CD1c-positive myeloid dendritic cell (primary cell): ENCODE measurements at regions not wholly inside any gene's neighbourhood (a gene's known extent, or its start where the extent isn't known, plus 50 kb on each side); places are given as distances from the start of the nearest gene placed in this dataset.
"Not testable (repeated sequence)": the region's sequence is repeated elsewhere in the genome, so short reads cannot be mapped to it uniquely, and the experiment has no call there.

ENCODE experiments used
- DNase-seq: peaks from one replicate; pipeline ENCODE4 v3.0.0-alpha.2; 2016; ENCODE audit errors: extremely low spot score

GRCh38 chr5:118552731-118553360, 435.5 kb downstream of the DTWD2 start:
- no peak for DNase-seq

GRCh38 chr5:118552146-118552545, 436.2 kb downstream of the DTWD2 start:
- DNase-seq, result no peak

GRCh38 chr5:118551716-118552115, 436.6 kb downstream of the DTWD2 start:
- DNase-seq, result no peak

GRCh38 chr5:118551031-118551430, 437.3 kb downstream of the DTWD2 start:
- no peak for DNase-seq

- no peak for DNase-seq
Observed at GRCh38 chr5:118548761-118549720, 439.3 kb downstream of the DTWD2 start.

GRCh38 chr5:118545470-118545869, 442.9 kb downstream of the DTWD2 start:
- no peak for DNase-seq

- DNase-seq, result no peak
Observed at GRCh38 chr5:118544887-118545449, 443.4 kb downstream of the DTWD2 start.

GRCh38 chr5:118533923-118534322, 454.4 kb downstream of the DTWD2 start:
- DNase-seq, result no peak

GRCh38 chr5:118533156-118533555, 455.2 kb downstream of the DTWD2 start:
- no peak for DNase-seq

- no peak for DNase-seq
Observed at GRCh38 chr5:118531276-118531675, 457.1 kb downstream of the DTWD2 start.

GRCh38 chr5:118529361-118530144, 458.8 kb downstream of the DTWD2 start:
- no peak for DNase-seq

- DNase-seq, result no peak
Observed at GRCh38 chr5:118522626-118523025, 465.7 kb downstream of the DTWD2 start.

GRCh38 chr5:118520771-118521415, 467.5 kb downstream of the DTWD2 start:
- DNase-seq, result no peak

- DNase-seq, result no peak
Observed at GRCh38 chr5:118519466-118519865, 468.9 kb downstream of the DTWD2 start.

- DNase-seq, result no peak
Observed at GRCh38 chr5:118518720-118519119, 469.6 kb downstream of the DTWD2 start.

GRCh38 chr5:118511846-118512245, 476.5 kb downstream of the DTWD2 start:
- no peak for DNase-seq

- no peak for DNase-seq
Observed at GRCh38 chr5:118506217-118506852, 482.0 kb downstream of the DTWD2 start.

GRCh38 chr5:118502232-118502631, 486.1 kb downstream of the DTWD2 start:
- not testable (repeated sequence) for DNase-seq

- DNase-seq, result no peak
Observed at GRCh38 chr5:118491351-118491750, 497.0 kb downstream of the DTWD2 start.

GRCh38 chr5:118486647-118487225, 501.6 kb downstream of the DTWD2 start:
- DNase-seq, result no peak

- no peak for DNase-seq
Observed at GRCh38 chr5:118479285-118479684, 509.1 kb downstream of the DTWD2 start.
